BE2C (cell line): ENCODE measurements at regions not wholly inside any gene's neighbourhood (a gene's known extent, or its start where the extent isn't known, plus 50 kb on each side); places are given as distances from the start of the nearest gene placed in this dataset.

Source experiments
- DNase-seq: peaks from one replicate; pipeline ENCODE4 v3.0.0-alpha.2; 2020
- H3K27me3 ChIP-seq: fragments of 250-450 bp; sonication (Bioruptor Pico); 2 replicates; pipeline ENCODE4 v1.5.1; 2020; ENCODE audit warnings: mild to moderate bottlenecking
- H3K36me3 ChIP-seq: fragments of 250-450 bp; sonication (Bioruptor Pico); 2 replicates; pipeline ENCODE4 v1.5.1; 2020; ENCODE audit warnings: mild to moderate bottlenecking
- H3K4me1 ChIP-seq: fragments of 250-450 bp; sonication (Bioruptor Pico); 2 replicates; pipeline ENCODE4 v1.5.1; 2020
- H3K4me3 ChIP-seq: 2 replicates; pipeline ENCODE4 v1.5.1; 2011; ENCODE audit warnings: low read depth, low read length
- H3K9me3 ChIP-seq: fragments of 250-450 bp; sonication (Bioruptor Pico); 2 replicates; pipeline ENCODE4 v1.5.1; 2020
- CTCF ChIP-seq: IDR thresholded peaks from 2 replicates; pipeline ENCODE4 v1.5.1; 2012; ENCODE audit warnings: mild to moderate bottlenecking, low read depth, low read length

- Histone ChIP-seq H3K4me1 (no peaks in the 10 kb centered on the region), H3K9me3 (no peaks in the 10 kb centered on the region; the same call in 1 of the 2 replicates), H3K36me3 (no peaks in the 10 kb centered on the region), H3K4me3 (no peak overlapping the region), H3K27me3 (no peaks in the 10 kb centered on the region)
- DNase-seq: no peak
- no peak for TF ChIP-seq CTCF
These were observed 142.1 kb upstream of the ARL4C start for GRCh38 chr2:234638966-234639365.

GRCh38 chr2:234635284-234635683, 138.4 kb upstream of the ARL4C start:
- Histone ChIP-seq H3K36me3 (no peaks in the 10 kb centered on the region), H3K4me1 (no peaks in the 10 kb centered on the region), H3K27me3 (no peaks in the 10 kb centered on the region), H3K4me3 (no peak overlapping the region), H3K9me3 (no peaks in the 10 kb centered on the region; the same call in 1 of the 2 replicates)
- no peak for DNase-seq
- no peak for TF ChIP-seq CTCF

GRCh38 chr2:234633581-234634230, 136.8 kb upstream of the ARL4C start:
- no peaks in the 10 kb centered on the region; the same call in 1 of the 2 replicates for H3K9me3 ChIP-seq
- DNase-seq: no peak
- no peaks in the 10 kb centered on the region for H3K4me1 ChIP-seq
- TF ChIP-seq CTCF: no peak
- no peaks in the 10 kb centered on the region for H3K36me3 ChIP-seq
- no peak overlapping the region for H3K4me3 ChIP-seq
- H3K27me3 ChIP-seq: no peaks in the 10 kb centered on the region

GRCh38 chr2:234632527-234633391, 135.9 kb upstream of the ARL4C start:
- Histone ChIP-seq H3K9me3 (no peaks in the 10 kb centered on the region), H3K36me3 (no peaks in the 10 kb centered on the region), H3K4me1 (no peaks in the 10 kb centered on the region), H3K4me3 (no peak overlapping the region), H3K27me3 (no peaks in the 10 kb centered on the region)
- no peak for TF ChIP-seq CTCF
- no peak for DNase-seq

GRCh38 chr2:234631646-234632514, 135.0 kb upstream of the ARL4C start:
- H3K4me1 ChIP-seq: no peaks in the 10 kb centered on the region
- TF ChIP-seq CTCF: no peak
- no peak overlapping the region for H3K4me3 ChIP-seq
- DNase-seq: no peak
- no peaks in the 10 kb centered on the region for H3K9me3 ChIP-seq
- H3K36me3 ChIP-seq: no peaks in the 10 kb centered on the region
- no peaks in the 10 kb centered on the region for H3K27me3 ChIP-seq
